Neuronal stem cell (in vitro differentiated cells): ENCODE measurements at regions not wholly inside any gene's neighbourhood (a gene's known extent, or its start where the extent isn't known, plus 50 kb on each side); places are given as distances from the start of the nearest gene placed in this dataset.
A peak's percentile ranks its signal among the peaks of the same experiment; 100 is the strongest.

ENCODE experiments used
- DNase-seq: peaks from one replicate; pipeline ENCODE4 v3.0.0-alpha.2; 2013; ENCODE audit warnings: low spot score
- H2AFZ ChIP-seq: one replicate; pipeline ENCODE4 v1.6.1; 2013; ENCODE audit warnings: mild to moderate bottlenecking, low read length, inconsistent platforms
- H2AK5ac ChIP-seq: 2 replicates; pipeline ENCODE4 v1.6.1; 2013; ENCODE audit warnings: low read depth, mild to moderate bottlenecking, inconsistent platforms, low read length, moderate library complexity, mixed read lengths
- H2BK120ac ChIP-seq: 2 replicates; pipeline ENCODE4 v1.6.1; 2013; ENCODE audit warnings: low read depth, mild to moderate bottlenecking, inconsistent platforms, low read length, moderate library complexity, mixed read lengths
- H2BK12ac ChIP-seq: one replicate; pipeline ENCODE4 v1.6.1; 2013; ENCODE audit warnings: low read length, inconsistent platforms
- H2BK15ac ChIP-seq: 2 replicates; pipeline ENCODE4 v1.6.1; 2013; ENCODE audit warnings: mild to moderate bottlenecking, low read length, inconsistent platforms, mixed read lengths
- H2BK5ac ChIP-seq: one replicate; pipeline ENCODE4 v1.6.1; 2013; ENCODE audit warnings: inconsistent platforms, mild to moderate bottlenecking, low read length, moderate library complexity
- H3K14ac ChIP-seq: one replicate; pipeline ENCODE4 v1.6.1; 2013; ENCODE audit warnings: low read length, inconsistent platforms
- H3K18ac ChIP-seq: 2 replicates; pipeline ENCODE4 v1.6.1; 2013; ENCODE audit warnings: low read length, inconsistent platforms
- H3K23ac ChIP-seq: 2 replicates; pipeline ENCODE4 v1.6.1; 2013; ENCODE audit warnings: low read depth, mild to moderate bottlenecking, mixed read lengths, low read length, inconsistent platforms; ENCODE audit not compliant: poor library complexity
- H3K27ac ChIP-seq: replicated peaks from 3 replicates; pipeline ENCODE4 v1.5.1; 2013; ENCODE audit warnings: low read length, inconsistent platforms
- H3K27me3 ChIP-seq, 3 experiments: 2 replicates each; pipeline ENCODE4 v1.6.1; 2013; ENCODE audit warnings: low read length in 3 of 3, mild to moderate bottlenecking in 2 of 3, inconsistent platforms in 1 of 3, low read depth in 1 of 3, mixed read lengths in 1 of 3, moderate library complexity in 1 of 3; ENCODE audit not compliant: control insufficient read depth in 3 of 3, insufficient read depth in 3 of 3
- H3K36me3 ChIP-seq, 2 donors: replicated peaks in 1 of 2; 2 replicates each; pipeline ENCODE4 v1.6.1; 2013; ENCODE audit warnings: low read length in 2 of 2; ENCODE audit not compliant: control insufficient read depth in 2 of 2, insufficient read depth in 2 of 2
- H3K4ac ChIP-seq: 2 replicates; pipeline ENCODE4 v1.6.1; 2013; ENCODE audit warnings: inconsistent platforms, mild to moderate bottlenecking, low read length, moderate library complexity
- H3K4me1 ChIP-seq, 2 donors: 1 replicate in 1 of 2; 2 replicates in 1 of 2; pipeline ENCODE4 v1.6.1; 2013; ENCODE audit warnings: low read length in 2 of 2, low read depth in 1 of 2; ENCODE audit not compliant: control insufficient read depth in 2 of 2, insufficient read depth in 1 of 2
- H3K4me2 ChIP-seq: one replicate; pipeline ENCODE4 v1.6.1; 2013; ENCODE audit warnings: mild to moderate bottlenecking, low read length, inconsistent platforms; ENCODE audit not compliant: insufficient read depth, poor library complexity, severe bottlenecking
- H3K4me3 ChIP-seq, 2 donors: 2 replicates each; pipeline ENCODE4 v1.5.1; 2013; ENCODE audit warnings: low read length in 2 of 2, mild to moderate bottlenecking in 2 of 2, inconsistent platforms in 1 of 2, moderate library complexity in 1 of 2
- H3K79me1 ChIP-seq: one replicate; pipeline ENCODE4 v1.6.1; 2013; ENCODE audit warnings: low read depth, mild to moderate bottlenecking, inconsistent platforms, low read length, moderate library complexity
- H3K9ac ChIP-seq: one replicate; pipeline ENCODE4 v1.6.1; 2013; ENCODE audit warnings: mild to moderate bottlenecking, low read depth, low read length, inconsistent platforms; ENCODE audit not compliant: poor library complexity
- H3K9me3 ChIP-seq, 2 donors: replicated peaks in 1 of 2; 2 replicates each; pipeline versions ENCODE3 to v1.6.1; 2013; ENCODE audit warnings: low read length in 2 of 2, mild to moderate bottlenecking in 2 of 2, inconsistent platforms in 1 of 2, low read depth in 1 of 2, mixed read lengths in 1 of 2, moderate library complexity in 1 of 2; ENCODE audit not compliant: control insufficient read depth in 2 of 2, insufficient read depth in 1 of 2
- H4K8ac ChIP-seq: one replicate; pipeline ENCODE4 v1.6.1; 2013; ENCODE audit warnings: low read depth, mild to moderate bottlenecking, inconsistent platforms, low read length, moderate library complexity
- H4K91ac ChIP-seq: one replicate; pipeline ENCODE4 v1.6.1; 2013; ENCODE audit warnings: low read length, low read depth, mild to moderate bottlenecking, inconsistent platforms; ENCODE audit not compliant: poor library complexity
- WGBS, 2 donors: extraction: QIAGEN DNeasy Blood & Tissue Kit; methylation state at CpG; one replicate each; pipeline ENCODE4 v1.1.7; 2013; ENCODE audit warnings: missing lambda C conversion rate in 2 of 2, mixed read lengths in 1 of 2; ENCODE audit not compliant: insufficient read length in 2 of 2, insufficient replicate concordance in 1 of 2; ENCODE audit errors: extremely low coverage in 2 of 2; 5-methylcytosine and 5-hydroxymethylcytosine counted together

- no peak overlapping the region for H3K27ac ChIP-seq
- H3K4me1 ChIP-seq = no peaks in the 10 kb centered on the region
- WGBS, 2 donors = no CpG with 5 or more reads among the region's 4 CpGs
- DNase-seq = no peak
- H3K79me1 ChIP-seq = no peaks in the 10 kb centered on the region
- H3K4me3 ChIP-seq = no peak overlapping the region
- H3K23ac ChIP-seq = no peak overlapping the region
- no peaks in the 10 kb centered on the region for H3K27me3 ChIP-seq
- H2AFZ ChIP-seq = no peak overlapping the region
- no peak overlapping the region for H3K14ac ChIP-seq
- H3K9me3 ChIP-seq = no peaks in the 10 kb centered on the region
- H2BK15ac ChIP-seq = no peak overlapping the region
- no peaks in the 10 kb centered on the region for H3K36me3 ChIP-seq
- no peak overlapping the region for H4K8ac ChIP-seq
- no peak overlapping the region for H3K4ac ChIP-seq
- no peak overlapping the region for H3K4me2 ChIP-seq
- H2BK12ac ChIP-seq = no peak overlapping the region
- no peak overlapping the region for H2BK5ac ChIP-seq
- no peak overlapping the region for H3K9ac ChIP-seq
- H4K91ac ChIP-seq = no peak overlapping the region
- no peak overlapping the region for H2AK5ac ChIP-seq
- no peak overlapping the region for H2BK120ac ChIP-seq
- H3K18ac ChIP-seq = no peak overlapping the region
Observed at GRCh38 chr6:93498713-93499112, 79.4 kb upstream of the EPHA7 start.

- no peaks in the 10 kb centered on the region for H3K9me3 ChIP-seq
- H3K14ac ChIP-seq = no peak overlapping the region
- no CpG with 5 or more reads among the region's 2 CpGs for WGBS, 2 donors
- no peak overlapping the region for H2BK120ac ChIP-seq
- H3K18ac ChIP-seq = no peak overlapping the region
- H4K8ac ChIP-seq = no peak overlapping the region
- H2BK5ac ChIP-seq = no peak overlapping the region
- no peaks in the 10 kb centered on the region for H3K36me3 ChIP-seq
- no peak overlapping the region for H3K23ac ChIP-seq
- no peak overlapping the region for H3K9ac ChIP-seq
- no peak overlapping the region for H4K91ac ChIP-seq
- H3K79me1 ChIP-seq = no peaks in the 10 kb centered on the region
- no peak overlapping the region for H2BK12ac ChIP-seq
- H2BK15ac ChIP-seq = no peak overlapping the region
- no peak overlapping the region for H3K27ac ChIP-seq
- no peak for DNase-seq
- no peak overlapping the region for H3K4ac ChIP-seq
- H2AK5ac ChIP-seq = no peak overlapping the region
- no peak overlapping the region for H3K4me2 ChIP-seq
- no peaks in the 10 kb centered on the region for H3K4me1 ChIP-seq
- H3K27me3 ChIP-seq = no peaks in the 10 kb centered on the region
- peak overlapping the region; percentile 24 for H2AFZ ChIP-seq
- no peak overlapping the region for H3K4me3 ChIP-seq
Observed at GRCh38 chr6:93496548-93496947, 77.2 kb upstream of the EPHA7 start.

GRCh38 chr6:93494057-93494456 lies 74.7 kb upstream of the EPHA7 start:
- WGBS, 2 donors = no CpG with 5 or more reads among the region's 3 CpGs
- Histone ChIP-seq H3K9ac (no peak overlapping the region), H3K36me3 (no peaks in the 10 kb centered on the region), H2BK5ac (no peak overlapping the region), H3K27ac (no peak overlapping the region), H3K18ac (no peak overlapping the region), H4K8ac (no peak overlapping the region), H3K4me1 (no peaks in the 10 kb centered on the region), H2AK5ac (no peak overlapping the region), H2AFZ (no peak overlapping the region), H3K23ac (no peak overlapping the region), H2BK15ac (no peak overlapping the region), H4K91ac (no peak overlapping the region), H3K14ac (no peak overlapping the region), H3K79me1 (no peaks in the 10 kb centered on the region), H3K4ac (no peak overlapping the region), H2BK120ac (no peak overlapping the region), H3K9me3 (no peaks in the 10 kb centered on the region), H3K27me3 (no peaks in the 10 kb centered on the region), H3K4me2 (no peak overlapping the region), H3K4me3 (no peak overlapping the region), H2BK12ac (no peak overlapping the region)
- DNase-seq = no peak

GRCh38 chr6:93474733-93475179 lies 55.4 kb upstream of the EPHA7 start:
- no peaks in the 10 kb centered on the region for H3K36me3 ChIP-seq
- H3K79me1 ChIP-seq = no peaks in the 10 kb centered on the region
- no peak overlapping the region for H3K27ac ChIP-seq
- no peak overlapping the region for H2BK15ac ChIP-seq
- H3K18ac ChIP-seq = no peak overlapping the region
- no peaks in the 10 kb centered on the region for H3K9me3 ChIP-seq
- no peak overlapping the region for H4K8ac ChIP-seq
- no peak overlapping the region for H2AFZ ChIP-seq
- no peak overlapping the region for H2BK12ac ChIP-seq
- H3K4me3 ChIP-seq = no peak overlapping the region
- H2BK120ac ChIP-seq = no peak overlapping the region
- H3K9ac ChIP-seq = no peak overlapping the region
- no peak overlapping the region for H3K23ac ChIP-seq
- DNase-seq = no peak
- no peak overlapping the region for H3K4me2 ChIP-seq
- WGBS, 2 donors = no CpG with 5 or more reads among the region's 5 CpGs
- H3K14ac ChIP-seq = no peak overlapping the region
- H2AK5ac ChIP-seq = no peak overlapping the region
- no peak overlapping the region for H3K4ac ChIP-seq
- no peak overlapping the region for H2BK5ac ChIP-seq
- H3K4me1 ChIP-seq = no peaks in the 10 kb centered on the region
- no peak overlapping the region for H4K91ac ChIP-seq
- H3K27me3 ChIP-seq = no peaks in the 10 kb centered on the region
